ENCODE measurements at regions not wholly inside any gene's neighbourhood (a gene's known extent, or its start where the extent isn't known, plus 50 kb on each side); places are given as distances from the start of the nearest gene placed in this dataset.

- TF ChIP-seq CTCF (IDR thresholded peaks at IDR 0.05) (no peak), POLR2A (IDR thresholded peaks at IDR 0.05) (no peak)
Measured at GRCh38 chr9:102499468-102499867, 495.7 kb upstream of the CYLC2 start.
